H1 (cell line): ENCODE measurements at regions not wholly inside any gene's neighbourhood (a gene's known extent, or its start where the extent isn't known, plus 50 kb on each side); places are given as distances from the start of the nearest gene placed in this dataset.

Experiments
- BACH1 ChIP-seq: IDR thresholded peaks from 2 replicates; pipeline ENCODE4 v1.6.1; 2012; ENCODE audit warnings: low read length, improper control_type of control experiment
- CHD7 ChIP-seq: fragments of 300-600 bp; sonication (generic); IDR thresholded peaks from 2 replicates; pipeline ENCODE4 v1.7.1; 2012; ENCODE audit warnings: low read length, moderate library complexity, mild to moderate bottlenecking, inconsistent platforms; ENCODE audit not compliant: insufficient replicate concordance
- FOSL1 ChIP-seq: IDR thresholded peaks from 2 replicates; pipeline ENCODE4 v1.6.1; 2011; ENCODE audit warnings: mild to moderate bottlenecking, low read depth, low read length, moderate library complexity; ENCODE audit not compliant: insufficient read depth
- NRF1 ChIP-seq: IDR thresholded peaks from 2 replicates; pipeline ENCODE4 v1.6.1; 2011; ENCODE audit warnings: mild to moderate bottlenecking, low read depth, low read length, improper control_type of control experiment
- RAD21 ChIP-seq, 2 experiments: IDR thresholded peaks in 1 of 2; conservative IDR thresholded peaks in 1 of 2; 2 replicates each; pipeline ENCODE4 v1.6.1; 2011; ENCODE audit warnings: low read depth in 2 of 2, low read length in 2 of 2, improper control_type of control experiment in 1 of 2, inconsistent platforms in 1 of 2, mild to moderate bottlenecking in 1 of 2, moderate library complexity in 1 of 2
- SIN3A ChIP-seq, 2 experiments: IDR thresholded peaks in 1 of 2; conservative IDR thresholded peaks in 1 of 2; 2 replicates each; pipeline ENCODE4 v1.6.1; 2011 to 2012; ENCODE audit warnings: low read length in 2 of 2, improper control_type of control experiment in 1 of 2, low read depth in 1 of 2, mild to moderate bottlenecking in 1 of 2
- TAF7 ChIP-seq: optimal IDR thresholded peaks from 2 replicates; pipeline ENCODE3; 2011; ENCODE audit warnings: low read depth, mild to moderate bottlenecking, inconsistent platforms, low read length, moderate library complexity, borderline replicate concordance

- TF ChIP-seq CHD7, result no peak
- TF ChIP-seq RAD21 (IDR thresholded peaks at IDR 0.05 in 1 of 2, conservative IDR thresholded peaks at IDR 0.05 in 1 of 2; ENCODE audit: low read depth in 2 of 2, low read length in 2 of 2), result no peak
- no peak for TF ChIP-seq SIN3A (conservative IDR thresholded peaks at IDR 0.05 in 1 of 2, IDR thresholded peaks at IDR 0.05 in 1 of 2; ENCODE audit: low read depth in 1 of 2, low read length in 2 of 2)
- TF ChIP-seq NRF1, result no peak
- no peak for TF ChIP-seq TAF7
- no peak for TF ChIP-seq BACH1
- no peak for TF ChIP-seq FOSL1
Measured at GRCh38 chr16:6880263-6880662, 452.4 kb upstream of the RBFOX1 start (continued).
